SK-N-SH (cell line): ENCODE measurements at regions not wholly inside any gene's neighbourhood (a gene's known extent, or its start where the extent isn't known, plus 50 kb on each side); places are given as distances from the start of the nearest gene placed in this dataset.

ENCODE experiments used
- CTCF ChIA-PET: fragments of 300-600, 350-600 bp; formaldehyde crosslinking; extraction: SDS; loops from one replicate; lab custom pipeline; 2021; lab: Yijun Ruan, JAX
- POLR2A ChIA-PET: fragments of 350-600 bp; sonication (Branson Sonifier 250); formaldehyde crosslinking; extraction: SDS; loops from one replicate; lab custom pipeline; 2020; ENCODE audit warnings: antibody characterized with exemption, inconsistent platforms; lab: Yijun Ruan, JAX
- DNase-seq: peaks from one replicate; pipeline ENCODE4 v3.0.0; 2012
- H2AFZ ChIP-seq: fragments of 200-600 bp; sonication (generic); 2 replicates; pipeline ENCODE4 v1.8.1; 2016; ENCODE audit warnings: antibody characterized with exemption, mild to moderate bottlenecking, low read depth
- H3F3A ChIP-seq: fragments of 200-600 bp; sonication (generic); replicated peaks from 2 replicates; pipeline ENCODE3; 2016; ENCODE audit warnings: antibody characterized with exemption, mild to moderate bottlenecking; ENCODE audit not compliant: insufficient read depth
- H3K27ac ChIP-seq, 2 experiments: fragments of 200-500 bp in 1 of 2; fragments of 200-600 bp in 1 of 2; sonication (Bioruptor generic) in 1 of 2; sonication (generic), shearing (Covaris generic) in 1 of 2; 2 replicates each; pipeline versions ENCODE4 v1.5.1 to v1.6.1; 2014 to 2016; ENCODE audit warnings: low read depth in 2 of 2, inconsistent platforms in 1 of 2, low read length in 1 of 2, mild to moderate bottlenecking in 1 of 2, mixed read lengths in 1 of 2
- H3K27me3 ChIP-seq: fragments of 200-600 bp; sonication (generic), shearing (Covaris generic); 2 replicates; pipeline ENCODE4 v1.6.1; 2016; ENCODE audit warnings: mixed run types; ENCODE audit not compliant: insufficient read depth
- H3K36me3 ChIP-seq, 2 experiments: fragments of 200-500 bp in 1 of 2; fragments of 200-600 bp in 1 of 2; sonication (Bioruptor generic) in 1 of 2; sonication (generic) in 1 of 2; replicated peaks in 1 of 2; 2 replicates each; pipeline versions ENCODE3 to v1.5.1; 2014 to 2016; ENCODE audit warnings: low read length in 1 of 2, mild to moderate bottlenecking in 1 of 2; ENCODE audit not compliant: insufficient read depth in 2 of 2, control insufficient read depth in 1 of 2
- H3K4me1 ChIP-seq, 2 experiments: fragments of 200-500 bp in 1 of 2; fragments of 200-600 bp in 1 of 2; sonication (Bioruptor generic) in 1 of 2; sonication (generic), shearing (Covaris generic) in 1 of 2; 2 replicates each; pipeline versions ENCODE4 v1.5.1 to v1.6.1; 2014 to 2016; ENCODE audit warnings: low read depth in 1 of 2, low read length in 1 of 2, mixed run types in 1 of 2; ENCODE audit not compliant: insufficient read depth in 2 of 2, control insufficient read depth in 1 of 2
- H3K4me2 ChIP-seq: fragments of 200-600 bp; sonication (generic), shearing (Covaris generic); 2 replicates; pipeline ENCODE4 v1.6.1; 2017; ENCODE audit warnings: mixed run types
- H3K4me3 ChIP-seq, 2 experiments: fragments of 200-500 bp in 1 of 2; fragments of 200-600 bp in 1 of 2; sonication (Bioruptor generic) in 1 of 2; sonication (generic), shearing (Covaris generic) in 1 of 2; 2 replicates each; pipeline versions ENCODE4 v1.5.1 to v1.8.1; 2014 to 2016; ENCODE audit warnings: low read depth in 2 of 2, inconsistent platforms in 1 of 2, low read length in 1 of 2, mild to moderate bottlenecking in 1 of 2, mixed read lengths in 1 of 2, moderate library complexity in 1 of 2
- H3K79me2 ChIP-seq: fragments of 200-600 bp; sonication (generic); 2 replicates; pipeline ENCODE4 v1.8.1; 2017; ENCODE audit warnings: mild to moderate bottlenecking; ENCODE audit not compliant: insufficient read depth
- H3K9ac ChIP-seq: fragments of 200-600 bp; sonication (generic); 2 replicates; pipeline ENCODE4 v1.6.1; 2017; ENCODE audit warnings: mixed run types
- H3K9me2 ChIP-seq: fragments of 200-600 bp; sonication (generic); 2 replicates; pipeline ENCODE4 v1.6.1; 2017; ENCODE audit warnings: mixed run types
- H3K9me3 ChIP-seq: fragments of 200-600 bp; sonication (generic); 2 replicates; pipeline ENCODE4 v1.6.1; 2017; ENCODE audit warnings: mixed run types, mild to moderate bottlenecking, moderate library complexity
- H4K20me1 ChIP-seq: fragments of 200-600 bp; sonication (generic); 2 replicates; pipeline ENCODE4 v1.6.1; 2017; ENCODE audit warnings: mild to moderate bottlenecking, mixed run types; ENCODE audit not compliant: insufficient read depth
- CHD2 ChIP-seq: fragments of 150-350 bp; IDR thresholded peaks from 2 replicates; pipeline ENCODE4 v1.6.1; 2018; ENCODE audit warnings: low read length; ENCODE audit not compliant: partially characterized antibody
- ELF1 ChIP-seq: IDR thresholded peaks from 2 replicates; pipeline ENCODE4 v1.4.0; 2012
- EZH2phosphoT487 ChIP-seq: fragments of 200-600 bp; sonication (generic); IDR thresholded peaks from 2 replicates; pipeline ENCODE4 v1.6.1; 2017; ENCODE audit warnings: low read depth, mixed run types, mild to moderate bottlenecking, antibody characterized with exemption, moderate library complexity, borderline replicate concordance
- FOSL2 ChIP-seq: IDR thresholded peaks from 2 replicates; pipeline ENCODE4 v1.4.0; 2012; ENCODE audit warnings: low read depth, mild to moderate bottlenecking, moderate library complexity, borderline replicate concordance
- GABPA ChIP-seq: IDR thresholded peaks from 2 replicates; pipeline ENCODE4 v1.4.0; 2012; ENCODE audit warnings: low read depth, mild to moderate bottlenecking
- IRF3 ChIP-seq: fragments of 150-350 bp; IDR thresholded peaks from 2 replicates; pipeline ENCODE4 v1.6.1; 2016; ENCODE audit warnings: mild to moderate bottlenecking, low read depth, low read length
- JUND ChIP-seq: IDR thresholded peaks from 2 replicates; pipeline ENCODE4 v1.4.0; 2012
- MEF2A ChIP-seq: IDR thresholded peaks from 2 replicates; pipeline ENCODE4 v1.4.0; 2012; ENCODE audit warnings: low read depth, borderline replicate concordance
- NFIC ChIP-seq: IDR thresholded peaks from 2 replicates; pipeline ENCODE4 v1.4.0; 2012; ENCODE audit warnings: borderline replicate concordance
- NRF1 ChIP-seq: IDR thresholded peaks from 2 replicates; pipeline ENCODE4 v1.6.1; 2012; ENCODE audit warnings: low read depth, mild to moderate bottlenecking, low read length
- RAD21 ChIP-seq: IDR thresholded peaks from 2 replicates; pipeline ENCODE4 v1.6.1; 2012; ENCODE audit warnings: mild to moderate bottlenecking, low read length
- RFX5 ChIP-seq: IDR thresholded peaks from 2 replicates; pipeline ENCODE4 v1.6.1; 2012; ENCODE audit warnings: mild to moderate bottlenecking, improper control_type of control experiment, low read length
- SIN3A ChIP-seq: IDR thresholded peaks from 2 replicates; pipeline ENCODE4 v1.6.1; 2012; ENCODE audit warnings: low read depth, mild to moderate bottlenecking, low read length, moderate library complexity, borderline replicate concordance
- SMC3 ChIP-seq: IDR thresholded peaks from 2 replicates; pipeline ENCODE4 v1.6.1; 2012; ENCODE audit warnings: low read depth, low read length, improper control_type of control experiment
- TAF1 ChIP-seq: IDR thresholded peaks from 2 replicates; pipeline ENCODE4 v1.6.1; 2012; ENCODE audit warnings: low read depth, mild to moderate bottlenecking, low read length, moderate library complexity, borderline replicate concordance
- TEAD4 ChIP-seq: IDR thresholded peaks from 2 replicates; pipeline ENCODE4 v1.4.0; 2012; ENCODE audit warnings: mild to moderate bottlenecking, borderline replicate concordance; ENCODE audit not compliant: insufficient read depth
- WGBS: methylation state at CpG from one replicate; pipeline ENCODE4 v1.1.6; 2017; ENCODE audit warnings: low lambda C conversion rate; 5-methylcytosine and 5-hydroxymethylcytosine counted together
- TF ChIP-seq, protein P1 (sequence below): fragments of 150-350 bp; IDR thresholded peaks from 2 replicates; pipeline ENCODE4 v1.6.1; 2017; ENCODE audit warnings: antibody characterized with exemption, low read length, low read depth, borderline replicate concordance
- TF ChIP-seq, protein P2 (sequence below): IDR thresholded peaks from 2 replicates; pipeline ENCODE4 v1.4.0; 2012; ENCODE audit warnings: low read depth, borderline replicate concordance

- H3K9ac ChIP-seq: no peak overlapping the region
- H3K9me2 ChIP-seq: no peaks in the 10 kb centered on the region
- POLR2A ChIA-PET: no interaction called here
- no peaks in the 10 kb centered on the region for H3K79me2 ChIP-seq
- no peaks in the 10 kb centered on the region for H4K20me1 ChIP-seq
- no peaks in the 10 kb centered on the region for H3K4me1 ChIP-seq
- no peak overlapping the region for H2AFZ ChIP-seq
- no peak overlapping the region for H3K4me2 ChIP-seq
- H3K36me3 ChIP-seq: no peaks in the 10 kb centered on the region
- 65% methylated on average over 1 of the region's 1 CpG for WGBS
- H3K4me3 ChIP-seq: no peak overlapping the region
- TF ChIP-seq MEF2A (no peak), FOSL2 (no peak), RFX5 (no peak), TAF1 (no peak), SIN3A (no peak)
- DNase-seq: no peak
- H3K27ac ChIP-seq: no peak overlapping the region
- no peaks in the 10 kb centered on the region for H3K9me3 ChIP-seq
- no peaks in the 10 kb centered on the region for H3F3A ChIP-seq
- no peaks in the 10 kb centered on the region for H3K27me3 ChIP-seq
- CTCF ChIA-PET: no interaction called here
Observed at GRCh38 chrX:122816288-122816687, 367.8 kb upstream of the GRIA3 start.

GRCh38 chrX:122817321-122817955, 366.6 kb upstream of the GRIA3 start:
- H3F3A ChIP-seq: no peaks in the 10 kb centered on the region
- H3K9ac ChIP-seq: no peak overlapping the region
- ChIA-PET POLR2A (no interaction called here), CTCF (no interaction called here)
- H3K4me3 ChIP-seq: no peak overlapping the region
- no peaks in the 10 kb centered on the region for H3K36me3 ChIP-seq
- DNase-seq: no peak
- 29% methylated on average over 6 of the region's 12 CpGs for WGBS
- no peak overlapping the region for H3K27ac ChIP-seq
- no peaks in the 10 kb centered on the region for H3K9me2 ChIP-seq
- H4K20me1 ChIP-seq: no peaks in the 10 kb centered on the region
- no peaks in the 10 kb centered on the region for H3K79me2 ChIP-seq
- H3K9me3 ChIP-seq: no peaks in the 10 kb centered on the region
- TF ChIP-seq EZH2phosphoT487 (no peak), TEAD4 (no peak), RAD21 (no peak)
- no peak overlapping the region for H3K4me2 ChIP-seq
- no peak overlapping the region for H2AFZ ChIP-seq
- no peaks in the 10 kb centered on the region for H3K4me1 ChIP-seq
- H3K27me3 ChIP-seq: no peaks in the 10 kb centered on the region

- Histone ChIP-seq H3K9me2 (no peaks in the 10 kb centered on the region), H2AFZ (no peak overlapping the region), H3K9ac (no peak overlapping the region), H4K20me1 (no peaks in the 10 kb centered on the region), H3K4me1 (no peaks in the 10 kb centered on the region), H3K4me2 (no peak overlapping the region), H3K4me3 (no peak overlapping the region), H3K27ac (no peak overlapping the region), H3F3A (no peaks in the 10 kb centered on the region), H3K36me3 (no peaks in the 10 kb centered on the region), H3K79me2 (no peaks in the 10 kb centered on the region), H3K9me3 (no peaks in the 10 kb centered on the region), H3K27me3 (no peaks in the 10 kb centered on the region)
- WGBS: 13% methylated on average over 3 of the region's 4 CpGs
- CTCF ChIA-PET: no interaction called here
- DNase-seq: no peak
- POLR2A ChIA-PET: no interaction called here
- TF ChIP-seq GABPA (no peak), NRF1 (no peak), CHD2 (no peak), NFIC (no peak), JUND (no peak), SIN3A (no peak), SMC3 (no peak), ELF1 (no peak), EZH2phosphoT487 (no peak), IRF3 (no peak)
- TF ChIP-seq, protein P1, sequence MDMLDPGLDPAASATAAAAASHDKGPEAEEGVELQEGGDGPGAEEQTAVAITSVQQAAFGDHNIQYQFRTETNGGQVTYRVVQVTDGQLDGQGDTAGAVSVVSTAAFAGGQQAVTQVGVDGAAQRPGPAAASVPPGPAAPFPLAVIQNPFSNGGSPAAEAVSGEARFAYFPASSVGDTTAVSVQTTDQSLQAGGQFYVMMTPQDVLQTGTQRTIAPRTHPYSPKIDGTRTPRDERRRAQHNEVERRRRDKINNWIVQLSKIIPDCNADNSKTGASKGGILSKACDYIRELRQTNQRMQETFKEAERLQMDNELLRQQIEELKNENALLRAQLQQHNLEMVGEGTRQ: no peak
- TF ChIP-seq, protein P2, sequence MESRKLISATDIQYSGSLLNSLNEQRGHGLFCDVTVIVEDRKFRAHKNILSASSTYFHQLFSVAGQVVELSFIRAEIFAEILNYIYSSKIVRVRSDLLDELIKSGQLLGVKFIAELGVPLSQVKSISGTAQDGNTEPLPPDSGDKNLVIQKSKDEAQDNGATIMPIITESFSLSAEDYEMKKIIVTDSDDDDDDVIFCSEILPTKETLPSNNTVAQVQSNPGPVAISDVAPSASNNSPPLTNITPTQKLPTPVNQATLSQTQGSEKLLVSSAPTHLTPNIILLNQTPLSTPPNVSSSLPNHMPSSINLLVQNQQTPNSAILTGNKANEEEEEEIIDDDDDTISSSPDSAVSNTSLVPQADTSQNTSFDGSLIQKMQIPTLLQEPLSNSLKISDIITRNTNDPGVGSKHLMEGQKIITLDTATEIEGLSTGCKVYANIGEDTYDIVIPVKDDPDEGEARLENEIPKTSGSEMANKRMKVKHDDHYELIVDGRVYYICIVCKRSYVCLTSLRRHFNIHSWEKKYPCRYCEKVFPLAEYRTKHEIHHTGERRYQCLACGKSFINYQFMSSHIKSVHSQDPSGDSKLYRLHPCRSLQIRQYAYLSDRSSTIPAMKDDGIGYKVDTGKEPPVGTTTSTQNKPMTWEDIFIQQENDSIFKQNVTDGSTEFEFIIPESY: no peak
Observed at GRCh38 chrX:122818068-122818467, 366.0 kb upstream of the GRIA3 start.
